ENCODE measurements at regions not wholly inside any gene's neighbourhood (a gene's known extent, or its start where the extent isn't known, plus 50 kb on each side); places are given as distances from the start of the nearest gene placed in this dataset.

DNA sequence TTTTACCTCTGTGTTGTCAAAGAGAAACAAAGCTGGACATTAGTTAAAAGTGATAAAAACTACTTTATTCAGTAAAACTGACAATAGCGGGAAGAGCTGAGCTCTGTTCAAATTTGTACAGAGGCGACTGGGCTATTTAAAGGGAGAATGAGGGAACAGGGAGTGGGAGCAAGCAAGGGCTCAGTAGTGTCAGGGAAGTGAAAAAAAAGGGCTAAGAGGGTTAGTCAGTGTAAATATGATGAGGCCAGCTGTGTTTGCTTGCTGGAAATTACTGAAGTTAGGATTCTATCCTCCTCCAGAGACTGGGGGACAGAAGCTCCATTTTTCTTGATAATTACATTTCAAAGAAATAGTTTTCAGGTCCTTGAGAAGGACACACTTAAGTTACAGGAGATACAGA is 232.5 kb downstream of the SH2D4B start:
- no peak for TF ChIP-seq EZH2 (IDR thresholded peaks at IDR 0.05; ENCODE audit: low read length, missing control alignments)
- TF ChIP-seq, protein P1, sequence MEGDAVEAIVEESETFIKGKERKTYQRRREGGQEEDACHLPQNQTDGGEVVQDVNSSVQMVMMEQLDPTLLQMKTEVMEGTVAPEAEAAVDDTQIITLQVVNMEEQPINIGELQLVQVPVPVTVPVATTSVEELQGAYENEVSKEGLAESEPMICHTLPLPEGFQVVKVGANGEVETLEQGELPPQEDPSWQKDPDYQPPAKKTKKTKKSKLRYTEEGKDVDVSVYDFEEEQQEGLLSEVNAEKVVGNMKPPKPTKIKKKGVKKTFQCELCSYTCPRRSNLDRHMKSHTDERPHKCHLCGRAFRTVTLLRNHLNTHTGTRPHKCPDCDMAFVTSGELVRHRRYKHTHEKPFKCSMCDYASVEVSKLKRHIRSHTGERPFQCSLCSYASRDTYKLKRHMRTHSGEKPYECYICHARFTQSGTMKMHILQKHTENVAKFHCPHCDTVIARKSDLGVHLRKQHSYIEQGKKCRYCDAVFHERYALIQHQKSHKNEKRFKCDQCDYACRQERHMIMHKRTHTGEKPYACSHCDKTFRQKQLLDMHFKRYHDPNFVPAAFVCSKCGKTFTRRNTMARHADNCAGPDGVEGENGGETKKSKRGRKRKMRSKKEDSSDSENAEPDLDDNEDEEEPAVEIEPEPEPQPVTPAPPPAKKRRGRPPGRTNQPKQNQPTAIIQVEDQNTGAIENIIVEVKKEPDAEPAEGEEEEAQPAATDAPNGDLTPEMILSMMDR (conservative IDR thresholded peaks at IDR 0.05 in 1 of 2, IDR thresholded peaks at IDR 0.05 in 1 of 2; ENCODE audit: low read depth in 1 of 2, low read length in 2 of 2) = no peak
- no peak overlapping the region for H2AFZ ChIP-seq (ENCODE audit: low read length)
- H3K9ac ChIP-seq (ENCODE audit: insufficient read depth, low read length) = no peak overlapping the region
- H3K79me2 ChIP-seq (ENCODE audit: control insufficient read depth, insufficient read depth, low read length) = no peaks in the 10 kb centered on the region
- no peaks in the 10 kb centered on the region for H4K20me1 ChIP-seq (ENCODE audit: control insufficient read depth, extremely low read depth, insufficient read depth, low read length)
- H3K4me1 ChIP-seq (ENCODE audit: control insufficient read depth, extremely low read depth, insufficient read depth, low read length) = no peaks in the 10 kb centered on the region
- no peaks in the 10 kb centered on the region for H3K27me3 ChIP-seq (ENCODE audit: control insufficient read depth, insufficient read depth, low read length)
- DNase-seq (ENCODE audit: low read depth in 2 of 2) = no peak
- H3K4me3 ChIP-seq (replicated peaks in 1 of 4; ENCODE audit: control extremely low read depth in 1 of 4, insufficient read depth in 1 of 4, low read depth in 3 of 4, low read length in 4 of 4) = no peak overlapping the region
- no peaks in the 10 kb centered on the region for H3K36me3 ChIP-seq (ENCODE audit: control insufficient read depth, insufficient read depth, low read length)
- no peaks in the 10 kb centered on the region for H3K9me3 ChIP-seq (ENCODE audit: control insufficient read depth, insufficient read depth, low read depth, low read length)
- no peak overlapping the region for H3K27ac ChIP-seq (ENCODE audit: insufficient read depth, low read length)
- no peak overlapping the region for H3K4me2 ChIP-seq (ENCODE audit: extremely low read depth, insufficient read depth, low read length)

DNA sequence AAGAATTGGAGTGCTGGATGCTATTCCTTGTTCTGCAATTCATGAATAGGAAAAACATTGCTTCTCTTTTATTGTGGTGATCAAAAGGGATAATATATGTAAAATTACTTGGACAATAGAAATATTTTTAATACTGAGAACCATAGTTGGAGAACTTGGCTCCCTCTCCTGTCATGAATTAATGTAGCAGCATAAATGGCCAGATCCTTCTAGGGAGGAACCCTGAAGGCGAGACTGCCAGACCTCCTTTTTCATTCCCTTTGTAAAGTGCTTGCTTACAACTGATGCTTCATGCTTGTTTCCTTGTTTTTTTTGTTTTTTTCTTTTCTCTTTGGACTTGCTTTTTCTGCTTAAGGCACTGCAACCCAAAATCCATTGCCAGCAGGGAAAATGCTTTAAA is 233.6 kb downstream of the SH2D4B start:
- Histone ChIP-seq H3K27me3 (ENCODE audit: control insufficient read depth, insufficient read depth, low read length) (no peaks in the 10 kb centered on the region), H3K79me2 (ENCODE audit: control insufficient read depth, insufficient read depth, low read length) (no peaks in the 10 kb centered on the region), H3K4me3 (replicated peaks in 1 of 4; ENCODE audit: control extremely low read depth in 1 of 4, insufficient read depth in 1 of 4, low read depth in 3 of 4, low read length in 4 of 4) (no peak overlapping the region), H3K27ac (ENCODE audit: insufficient read depth, low read length) (no peak overlapping the region), H3K36me3 (ENCODE audit: control insufficient read depth, insufficient read depth, low read length) (no peaks in the 10 kb centered on the region), H3K4me2 (ENCODE audit: extremely low read depth, insufficient read depth, low read length) (no peak overlapping the region), H3K9ac (ENCODE audit: insufficient read depth, low read length) (no peak overlapping the region), H4K20me1 (ENCODE audit: control insufficient read depth, extremely low read depth, insufficient read depth, low read length) (no peaks in the 10 kb centered on the region), H3K9me3 (ENCODE audit: control insufficient read depth, insufficient read depth, low read depth, low read length) (no peaks in the 10 kb centered on the region), H2AFZ (ENCODE audit: low read length) (no peak overlapping the region), H3K4me1 (ENCODE audit: control insufficient read depth, extremely low read depth, insufficient read depth, low read length) (no peaks in the 10 kb centered on the region)
- DNase-seq (ENCODE audit: low read depth in 2 of 2) = no peak
- TF ChIP-seq, protein P1 (conservative IDR thresholded peaks at IDR 0.05 in 1 of 2, IDR thresholded peaks at IDR 0.05 in 1 of 2; ENCODE audit: low read depth in 1 of 2, low read length in 2 of 2) = no peak
- TF ChIP-seq EZH2 (IDR thresholded peaks at IDR 0.05; ENCODE audit: low read length, missing control alignments) = no peak

DNA sequence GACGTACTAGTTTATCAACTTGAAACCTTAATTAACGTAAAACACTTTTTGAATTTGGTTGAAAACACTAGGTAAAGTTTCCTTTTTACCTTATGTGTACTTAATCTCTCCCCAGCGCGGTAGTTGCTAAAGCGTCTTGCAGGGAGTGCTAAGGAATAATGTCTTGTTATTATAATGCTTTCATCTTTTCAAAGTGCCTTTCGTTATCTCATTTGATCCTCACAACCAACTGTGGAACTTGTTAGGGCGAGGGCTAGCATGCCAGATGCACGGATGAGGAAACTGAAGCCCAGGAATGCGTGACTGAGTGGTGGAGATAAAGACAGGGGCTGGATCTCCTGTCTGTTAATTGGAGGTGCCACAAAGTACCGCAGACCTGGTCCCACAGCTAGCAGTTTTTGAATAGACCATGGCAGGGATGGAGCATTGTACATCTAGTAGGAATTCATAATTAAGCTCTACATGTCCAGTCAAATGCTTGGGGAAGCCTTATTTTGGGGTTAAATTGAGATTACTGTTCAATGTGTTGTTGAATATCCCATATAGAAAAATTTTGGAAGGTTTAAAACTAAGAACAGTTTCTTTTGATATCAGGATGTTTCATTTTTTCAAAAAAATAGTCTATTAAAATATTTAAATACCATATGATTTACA is 234.3 kb downstream of the SH2D4B start:
- no peak for DNase-seq (ENCODE audit: low read depth in 2 of 2)
- H3K4me2 ChIP-seq (ENCODE audit: extremely low read depth, insufficient read depth, low read length) = no peak overlapping the region
- no peaks in the 10 kb centered on the region for H3K36me3 ChIP-seq (ENCODE audit: control insufficient read depth, insufficient read depth, low read length)
- H3K4me3 ChIP-seq (replicated peaks in 1 of 4; ENCODE audit: control extremely low read depth in 1 of 4, insufficient read depth in 1 of 4, low read depth in 3 of 4, low read length in 4 of 4) = no peak overlapping the region
- H2AFZ ChIP-seq (ENCODE audit: low read length) = no peak overlapping the region
- H3K9me3 ChIP-seq (ENCODE audit: control insufficient read depth, insufficient read depth, low read depth, low read length) = no peaks in the 10 kb centered on the region
- no peaks in the 10 kb centered on the region for H3K4me1 ChIP-seq (ENCODE audit: control insufficient read depth, extremely low read depth, insufficient read depth, low read length)
- no peaks in the 10 kb centered on the region for H3K79me2 ChIP-seq (ENCODE audit: control insufficient read depth, insufficient read depth, low read length)
- no peaks in the 10 kb centered on the region for H3K27me3 ChIP-seq (ENCODE audit: control insufficient read depth, insufficient read depth, low read length)
- H4K20me1 ChIP-seq (ENCODE audit: control insufficient read depth, extremely low read depth, insufficient read depth, low read length) = no peaks in the 10 kb centered on the region
- H3K9ac ChIP-seq (ENCODE audit: insufficient read depth, low read length) = no peak overlapping the region
- no peak overlapping the region for H3K27ac ChIP-seq (ENCODE audit: insufficient read depth, low read length)
- TF ChIP-seq, protein P1 (conservative IDR thresholded peaks at IDR 0.05 in 1 of 2, IDR thresholded peaks at IDR 0.05 in 1 of 2; ENCODE audit: low read depth in 1 of 2, low read length in 2 of 2) = no peak

All from fibroblast of lung (primary cell).